HEK293 (cell line): ENCODE measurements at regions not wholly inside any gene's neighbourhood (a gene's known extent, or its start where the extent isn't known, plus 50 kb on each side); places are given as distances from the start of the nearest gene placed in this dataset.

Experiments used
- CTCF ChIA-PET: fragments of 350-600 bp; formaldehyde crosslinking; extraction: SDS; loops from one replicate; lab custom pipeline; 2021; ENCODE audit warnings: antibody characterized with exemption; lab: Yijun Ruan, JAX
- POLR2A ChIA-PET: fragments of 300-600 bp; formaldehyde crosslinking; extraction: SDS; loops from one replicate; lab custom pipeline; 2020; ENCODE audit warnings: antibody characterized with exemption, inconsistent platforms; lab: Yijun Ruan, JAX
- H3K27ac ChIP-seq: fragments of 200-500 bp; sonication (Bioruptor generic); 2 replicates; pipeline ENCODE4 v1.5.1; 2014; ENCODE audit warnings: low read depth, low read length, control low read depth, inconsistent platforms; ENCODE audit errors: extremely low read depth
- H3K36me3 ChIP-seq, 2 experiments: fragments of 200-500 bp in 1 of 2; sonication (Bioruptor generic) in 1 of 2; 1 replicate in 1 of 2; 2 replicates in 1 of 2; pipeline ENCODE4 v1.5.1; 2014 to 2017; ENCODE audit warnings: inconsistent platforms in 2 of 2, low read length in 2 of 2; ENCODE audit not compliant: control insufficient read depth in 2 of 2, insufficient read depth in 1 of 2
- H3K4me1 ChIP-seq: fragments of 200-500 bp; sonication (Bioruptor generic); 2 replicates; pipeline ENCODE4 v1.5.1; 2014; ENCODE audit warnings: mild to moderate bottlenecking, low read length, inconsistent platforms; ENCODE audit not compliant: control insufficient read depth, insufficient read depth
- H3K4me3 ChIP-seq: 2 replicates; pipeline ENCODE4 v1.5.1; 2011; ENCODE audit warnings: low read depth, mild to moderate bottlenecking, control low read depth, low read length, moderate library complexity
- H3K9me3 ChIP-seq: fragments of 200-500 bp; sonication (Bioruptor generic); 2 replicates; pipeline ENCODE4 v1.5.1; 2014; ENCODE audit warnings: low read depth, low read length, inconsistent platforms; ENCODE audit not compliant: control insufficient read depth, insufficient read depth
- ATF2 ChIP-seq: fragments of 450-650 bp; formaldehyde crosslinking; IDR thresholded peaks from 2 replicates; pipeline ENCODE4 v1.5.1; 2016; ENCODE audit warnings: missing biosample characterization, missing genetic modification characterization, low read depth
- BCL11B ChIP-seq: fragments of 450-650 bp; formaldehyde crosslinking; IDR thresholded peaks from 2 replicates; pipeline ENCODE4 v1.5.1; 2016; ENCODE audit warnings: low read depth, missing biosample characterization, missing genetic modification characterization
- KLF7 ChIP-seq: fragments of 450-650 bp; formaldehyde crosslinking; IDR thresholded peaks from 2 replicates; pipeline ENCODE4 v1.5.1; 2016; ENCODE audit warnings: missing biosample characterization, missing genetic modification characterization, borderline replicate concordance
- MZF1 ChIP-seq: fragments of 450-650 bp; formaldehyde crosslinking; IDR thresholded peaks from 2 replicates; pipeline ENCODE4 v1.5.1; 2017; ENCODE audit warnings: missing biosample characterization, missing genetic modification characterization, borderline replicate concordance
- WT1 ChIP-seq: fragments of 450-650 bp; formaldehyde crosslinking; IDR thresholded peaks from 2 replicates; pipeline ENCODE4 v1.5.1; 2016; ENCODE audit warnings: missing biosample characterization, missing genetic modification characterization
- YY1 ChIP-seq: fragments of 450-650 bp; formaldehyde crosslinking; IDR thresholded peaks from 2 replicates; pipeline ENCODE4 v1.5.1; 2018; ENCODE audit warnings: missing biosample characterization, missing genetic modification characterization
- YY2 ChIP-seq: fragments of 450-650 bp; formaldehyde crosslinking; IDR thresholded peaks from 2 replicates; pipeline ENCODE4 v1.5.1; 2016; ENCODE audit warnings: missing biosample characterization, missing genetic modification characterization
- ZFHX2 ChIP-seq: fragments of 450-650 bp; formaldehyde crosslinking; conservative IDR thresholded peaks from 2 replicates; pipeline ENCODE4 v1.5.1; 2016; ENCODE audit warnings: missing biosample characterization, missing genetic modification characterization
- ZNF140 ChIP-seq: fragments of 450-650 bp; formaldehyde crosslinking; IDR thresholded peaks from 2 replicates; pipeline ENCODE4 v1.5.1; 2016; ENCODE audit warnings: missing biosample characterization, missing genetic modification characterization
- ZNF148 ChIP-seq: fragments of 450-650 bp; formaldehyde crosslinking; IDR thresholded peaks from 2 replicates; pipeline ENCODE4 v1.5.0; 2017; ENCODE audit warnings: missing biosample characterization, missing genetic modification characterization, borderline replicate concordance
- ZNF16 ChIP-seq: fragments of 450-650 bp; formaldehyde crosslinking; IDR thresholded peaks from 2 replicates; pipeline ENCODE4 v1.5.1; 2016; ENCODE audit warnings: low read depth, missing biosample characterization, missing genetic modification characterization
- ZNF18 ChIP-seq: fragments of 450-650 bp; formaldehyde crosslinking; IDR thresholded peaks from 2 replicates; pipeline ENCODE4 v1.5.1; 2016; ENCODE audit warnings: missing biosample characterization, missing genetic modification characterization
- ZNF184 ChIP-seq: fragments of 450-650 bp; IDR thresholded peaks from 2 replicates; pipeline ENCODE4 v1.5.1; 2018; ENCODE audit warnings: missing biosample characterization, mild to moderate bottlenecking, missing genetic modification characterization
- ZNF19 ChIP-seq: fragments of 450-650 bp; formaldehyde crosslinking; IDR thresholded peaks from 2 replicates; pipeline ENCODE4; 2016; ENCODE audit warnings: missing biosample characterization, missing genetic modification characterization, low read depth
- ZNF24 ChIP-seq: fragments of 450-650 bp; formaldehyde crosslinking; IDR thresholded peaks from 2 replicates; pipeline ENCODE4 v1.5.1; 2016; ENCODE audit warnings: missing biosample characterization, missing genetic modification characterization
- ZNF266 ChIP-seq: fragments of 450-650 bp; formaldehyde crosslinking; IDR thresholded peaks from 2 replicates; pipeline ENCODE4 v1.5.1; 2016; ENCODE audit warnings: missing biosample characterization, missing genetic modification characterization, low read depth
- ZNF394 ChIP-seq: fragments of 450-650 bp; formaldehyde crosslinking; IDR thresholded peaks from 2 replicates; pipeline ENCODE4 v1.5.1; 2016; ENCODE audit warnings: missing biosample characterization, missing genetic modification characterization, mild to moderate bottlenecking, moderate library complexity, borderline replicate concordance
- ZNF433 ChIP-seq: fragments of 450-650 bp; formaldehyde crosslinking; IDR thresholded peaks from 2 replicates; pipeline ENCODE4 v1.5.1; 2016; ENCODE audit warnings: missing biosample characterization, missing genetic modification characterization, low read depth
- ZNF473 ChIP-seq: fragments of 450-650 bp; formaldehyde crosslinking; IDR thresholded peaks from 2 replicates; pipeline ENCODE4 v1.5.1; 2017; ENCODE audit warnings: missing biosample characterization, missing genetic modification characterization
- ZNF510 ChIP-seq: fragments of 450-650 bp; formaldehyde crosslinking; IDR thresholded peaks from 2 replicates; pipeline ENCODE4 v1.5.1; 2018; ENCODE audit warnings: mild to moderate bottlenecking, missing genetic modification characterization, missing biosample characterization; ENCODE audit not compliant: insufficient replicate concordance
- ZNF548 ChIP-seq: fragments of 450-650 bp; formaldehyde crosslinking; IDR thresholded peaks from 2 replicates; pipeline ENCODE4 v1.5.1; 2016; ENCODE audit warnings: missing biosample characterization, missing genetic modification characterization
- ZNF549 ChIP-seq: fragments of 450-650 bp; IDR thresholded peaks from 2 replicates; pipeline ENCODE4 v1.5.1; 2018; ENCODE audit warnings: missing biosample characterization, missing genetic modification characterization, mild to moderate bottlenecking, inconsistent platforms, moderate library complexity
- ZNF561 ChIP-seq: fragments of 450-650 bp; IDR thresholded peaks from 2 replicates; pipeline ENCODE4 v1.5.1; 2018; ENCODE audit warnings: missing biosample characterization, missing genetic modification characterization, borderline replicate concordance
- ZNF610 ChIP-seq: fragments of 450-650 bp; formaldehyde crosslinking; IDR thresholded peaks from 2 replicates; pipeline ENCODE4 v1.5.1; 2016; ENCODE audit warnings: missing biosample characterization, missing genetic modification characterization, borderline replicate concordance
- ZNF624 ChIP-seq: fragments of 450-650 bp; formaldehyde crosslinking; IDR thresholded peaks from 2 replicates; pipeline ENCODE4 v1.5.1; 2017; ENCODE audit warnings: missing biosample characterization, missing genetic modification characterization
- ZNF629 ChIP-seq: fragments of 450-650 bp; formaldehyde crosslinking; IDR thresholded peaks from 2 replicates; pipeline ENCODE4 v1.5.1; 2017; ENCODE audit warnings: missing biosample characterization, missing genetic modification characterization
- ZNF658 ChIP-seq: fragments of 450-650 bp; formaldehyde crosslinking; IDR thresholded peaks from 2 replicates; pipeline ENCODE4; 2016; ENCODE audit warnings: missing biosample characterization, missing genetic modification characterization
- ZNF830 ChIP-seq: fragments of 450-650 bp; IDR thresholded peaks from 2 replicates; pipeline ENCODE4 v1.5.0; 2018; ENCODE audit warnings: missing biosample characterization, missing genetic modification characterization, low read depth, mild to moderate bottlenecking, moderate library complexity
- ZNF837 ChIP-seq: fragments of 450-650 bp; formaldehyde crosslinking; IDR thresholded peaks from 2 replicates; pipeline ENCODE4 v1.5.1; 2016; ENCODE audit warnings: missing biosample characterization, missing genetic modification characterization
- ZSCAN5A ChIP-seq: fragments of 450-650 bp; formaldehyde crosslinking; IDR thresholded peaks from 2 replicates; pipeline ENCODE4 v1.5.1; 2016; ENCODE audit warnings: missing biosample characterization, missing genetic modification characterization

- POLR2A ChIA-PET: no interaction called here
- no peaks in the 10 kb centered on the region for H3K4me1 ChIP-seq
- H3K36me3 ChIP-seq: no peaks in the 10 kb centered on the region
- H3K4me3 ChIP-seq: no peak overlapping the region
- no peak overlapping the region for H3K27ac ChIP-seq
- TF ChIP-seq ZNF394 (tag by site-specific recombination) (no peak), MZF1 (tag by site-specific recombination) (no peak), ZNF610 (no peak), YY2 (tag by site-specific recombination) (no peak), ZNF148 (tag by site-specific recombination) (no peak), ZNF16 (no peak), ZNF830 (no peak), ZNF837 (no peak), ZNF473 (tag by site-specific recombination) (no peak), ZFHX2 (tag by site-specific recombination) (no peak), ZNF24 (tag by site-specific recombination) (no peak), ATF2 (tag by site-specific recombination) (no peak), ZNF19 (tag by site-specific recombination) (no peak), ZNF266 (no peak), ZNF561 (tag by site-specific recombination) (no peak), ZNF140 (tag by site-specific recombination) (no peak), ZNF658 (tag by site-specific recombination) (no peak), KLF7 (tag by site-specific recombination) (no peak), ZNF18 (tag by site-specific recombination) (no peak)
- TF ChIP-seq, all 188 proteins: peak for 0
- CTCF ChIA-PET: no interaction called here
- H3K9me3 ChIP-seq: no peaks in the 10 kb centered on the region
These were observed 73.1 kb upstream of the FST start for GRCh38 chr5:53407373-53407772.

GRCh38 chr5:53411388-53411787 lies 69.0 kb upstream of the FST start:
- ChIA-PET CTCF (no interaction called here), POLR2A (no interaction called here)
- Histone ChIP-seq H3K4me1 (no peaks in the 10 kb centered on the region), H3K27ac (no peak overlapping the region), H3K36me3 (no peaks in the 10 kb centered on the region), H3K9me3 (no peaks in the 10 kb centered on the region), H3K4me3 (no peak overlapping the region)
- TF ChIP-seq ZSCAN5A (tag by site-specific recombination) (no peak), ZNF433 (tag by site-specific recombination) (no peak), ZNF548 (tag by site-specific recombination) (no peak), YY1 (tag by site-specific recombination) (no peak), ZNF629 (tag by site-specific recombination) (no peak), WT1 (no peak), ZNF561 (tag by site-specific recombination) (no peak), BCL11B (no peak), ZNF624 (tag by site-specific recombination) (no peak), ZNF184 (tag by site-specific recombination) (no peak), ZNF549 (tag by site-specific recombination) (no peak), ZNF510 (tag by site-specific recombination) (no peak)
